Testis (tissue), 2 donors: ENCODE measurements at regions not wholly inside any gene's neighbourhood (a gene's known extent, or its start where the extent isn't known, plus 50 kb on each side); places are given as distances from the start of the nearest gene placed in this dataset.
"Not testable (repeated sequence)": the region's sequence is repeated elsewhere in the genome, so short reads cannot be mapped to it uniquely, and the experiment has no call there.

Experiments
- DNase-seq: peaks from one replicate; pipeline ENCODE4 v3.0.0-alpha.2; 2019
- H3K27ac ChIP-seq, 2 donors: fragments of 200-600 bp; sonication (generic); one replicate each; pipeline ENCODE4 v1.5.1; 2019
- H3K27me3 ChIP-seq: fragments of 200-600 bp; sonication (generic); one replicate; pipeline ENCODE4 v1.5.1; 2019
- H3K36me3 ChIP-seq: fragments of 200-600 bp; sonication (generic); one replicate; pipeline ENCODE4 v1.5.1; 2017; ENCODE audit warnings: low read depth; ENCODE audit errors: missing control alignments
- H3K4me1 ChIP-seq: fragments of 200-600 bp; sonication (generic); one replicate; pipeline ENCODE4 v1.5.1; 2019
- H3K4me3 ChIP-seq, 2 donors: fragments of 200-600 bp; sonication (generic); one replicate each; pipeline ENCODE4 v1.5.1; 2017 to 2019
- H3K9me3 ChIP-seq: fragments of 200-600 bp; sonication (generic); one replicate; pipeline ENCODE4 v1.5.1; 2017
- CTCF ChIP-seq, 3 experiments: fragments of 450-650 bp in 2 of 3; fragments of 200-600 bp in 1 of 3; sonication (generic) in 1 of 3; IDR thresholded peaks; one replicate each; pipeline ENCODE4 v1.5.1; 2016 to 2019; ENCODE audit warnings: antibody characterized with exemption in 3 of 3, mild to moderate bottlenecking in 2 of 3, moderate library complexity in 1 of 3
- POLR2A ChIP-seq: fragments of 450-650 bp; IDR thresholded peaks from one replicate; pipeline ENCODE4 v1.6.1; 2017; ENCODE audit warnings: antibody characterized with exemption, mild to moderate bottlenecking, moderate library complexity
- WGBS, 2 donors: methylation state at CpG; one replicate each; pipeline ENCODE4 v1.1.5; 2018; 5-methylcytosine and 5-hydroxymethylcytosine counted together
- intact Hi-C: fragments of 100-400 bp; cut with DNase I; formaldehyde crosslinking; loops from one replicate; pipeline ENCODE4 v1.15.1; 2023; ENCODE audit warnings: low total_unique reads

- intact Hi-C loops: no loop called here
- no peaks in the 10 kb centered on the region for H3K4me1 ChIP-seq
- no peaks in the 10 kb centered on the region for H3K27me3 ChIP-seq
- WGBS, 2 donors: 59 to 71% methylated on average over 7 of the region's 7 CpGs
- H3K36me3 ChIP-seq: no peaks in the 10 kb centered on the region
- H3K4me3 ChIP-seq: no peak overlapping the region
- H3K9me3 ChIP-seq: no peaks in the 10 kb centered on the region
- no peak overlapping the region for H3K27ac ChIP-seq
- no peak for DNase-seq
- TF ChIP-seq POLR2A (no peak), CTCF (IDR thresholded peaks at IDR 0.05) (no peak)
Measured at GRCh38 chr14:51365241-51365965, 125.4 kb downstream of the TMX1 start.

- H3K9me3 ChIP-seq, H3K4me1 ChIP-seq, H3K27ac ChIP-seq, H3K4me3 ChIP-seq, DNase-seq, H3K27me3 ChIP-seq, H3K36me3 ChIP-seq, intact Hi-C loops: not testable (repeated sequence)
- WGBS, 2 donors: 80 to 96% methylated on average over 14 of the region's 14 CpGs
Measured at GRCh38 chr14:51366460-51366859, 126.4 kb downstream of the TMX1 start.

GRCh38 chr14:51366866-51367599 lies 127.0 kb downstream of the TMX1 start:
- intact Hi-C loops, H3K9me3 ChIP-seq, H3K4me3 ChIP-seq, H3K27ac ChIP-seq, H3K27me3 ChIP-seq, DNase-seq, H3K36me3 ChIP-seq, H3K4me1 ChIP-seq: not testable (repeated sequence)
- WGBS, 2 donors: 53 to 57% methylated on average over 7 of the region's 7 CpGs

- intact Hi-C loops: no loop called here
- DNase-seq: no peak
- WGBS, 2 donors: 46% methylated on average over 1 of the region's 1 CpG
- no peak overlapping the region for H3K27ac ChIP-seq
- TF ChIP-seq CTCF (IDR thresholded peaks at IDR 0.05): no peak
- TF ChIP-seq POLR2A: no peak
- H3K4me1 ChIP-seq: no peaks in the 10 kb centered on the region
- no peak overlapping the region for H3K4me3 ChIP-seq
- H3K9me3 ChIP-seq: no peaks in the 10 kb centered on the region
- no peaks in the 10 kb centered on the region for H3K36me3 ChIP-seq
- no peaks in the 10 kb centered on the region for H3K27me3 ChIP-seq
Measured at GRCh38 chr14:51367600-51367931, 127.5 kb downstream of the TMX1 start.

GRCh38 chr14:51368721-51369163 lies 128.7 kb downstream of the TMX1 start:
- DNase-seq: peak; percentile 22
- intact Hi-C loops: no loop called here
- Histone ChIP-seq H3K27ac (peak overlapping the region in 1 of 2 donors; percentile 47), H3K27me3 (no peaks in the 10 kb centered on the region), H3K36me3 (no peaks in the 10 kb centered on the region), H3K4me1 (no peaks in the 10 kb centered on the region), H3K4me3 (no peak overlapping the region), H3K9me3 (no peaks in the 10 kb centered on the region)
- WGBS, 2 donors: 28 to 38% methylated on average over 6 of the region's 6 CpGs
- TF ChIP-seq POLR2A (no peak), CTCF (IDR thresholded peaks at IDR 0.05) (no peak)
